ENCODE measurements at regions not wholly inside any gene's neighbourhood (a gene's known extent, or its start where the extent isn't known, plus 50 kb on each side); places are given as distances from the start of the nearest gene placed in this dataset.

DNA sequence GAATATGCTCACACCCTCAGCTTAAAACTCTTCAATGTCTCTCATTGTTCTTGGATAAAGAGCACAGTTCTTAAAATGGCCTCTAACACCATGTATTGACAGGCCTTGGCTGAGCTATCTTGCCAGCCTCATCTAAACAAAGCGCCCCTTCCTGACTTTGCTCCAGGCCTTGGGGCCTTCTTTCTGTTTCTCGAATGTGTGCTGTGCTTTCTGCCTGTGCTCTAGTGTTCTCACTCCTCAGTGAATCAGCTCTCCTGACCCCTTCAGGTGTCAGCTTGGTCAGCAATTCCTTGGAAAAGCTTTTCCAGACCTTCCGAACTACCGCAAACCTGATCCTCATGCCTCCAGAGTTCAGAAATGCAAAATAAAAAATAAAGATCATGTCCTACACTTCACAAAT, 346.3 kb upstream of the FSTL5 start:
- TF ChIP-seq ZFP36 (IDR thresholded peaks at IDR 0.05; ENCODE audit: borderline replicate concordance, partially characterized antibody) (no peak), SMC3 (IDR thresholded peaks at IDR 0.05) (no peak), JUN (IDR thresholded peaks at IDR 0.05) (no peak), NR3C1 (IDR thresholded peaks at IDR 0.05) (no peak), CBX2 (IDR thresholded peaks at IDR 0.05; ENCODE audit: borderline replicate concordance, low read depth) (no peak), NFE2L2 (conservative IDR thresholded peaks at IDR 0.05; ENCODE audit: low read length) (no peak)
- Histone ChIP-seq H3K4me1 (no peaks in the 10 kb centered on the region), H3K4me2 (no peak overlapping the region), H3K27ac (no peak overlapping the region), H3K4me3 (no peak overlapping the region), H3K9me3 (no peaks in the 10 kb centered on the region)
- ATAC-seq (no peak), DNase-seq (ENCODE audit: low read depth in 1 of 2, low spot score in 1 of 2) (no peak), FAIRE-seq (no peak)
- ChIA-PET CTCF (no interaction called here), POLR2A (no interaction called here)
- 65% methylated on average over 4 of the region's 4 CpGs for WGBS (ENCODE audit: missing lambda C conversion rate)

DNA sequence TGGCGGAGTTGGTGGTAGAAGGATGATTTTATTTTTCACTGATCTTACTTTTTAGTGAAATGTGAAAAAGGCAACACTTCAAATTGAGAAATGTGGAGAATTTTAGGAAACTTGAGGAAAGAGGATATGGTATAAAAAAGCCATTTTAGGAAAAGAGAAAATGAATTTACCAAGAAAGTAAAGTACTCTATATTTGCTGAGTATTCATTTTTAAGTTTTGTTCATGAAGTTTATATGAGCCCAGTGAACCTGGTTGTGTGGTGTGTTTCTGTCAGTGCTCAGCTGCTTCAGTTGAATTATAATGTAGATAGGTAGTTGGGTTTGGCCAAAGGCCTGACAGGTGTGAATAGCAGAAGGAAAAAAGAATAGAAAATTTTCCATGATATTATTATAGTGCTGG, 345.5 kb upstream of the FSTL5 start:
- no peak overlapping the region for H3K4me3 ChIP-seq
- 88% methylated on average over 1 of the region's 1 CpG for WGBS (ENCODE audit: missing lambda C conversion rate)
- ChIA-PET CTCF (no interaction called here), POLR2A (no interaction called here)
- no peak for DNase-seq (ENCODE audit: low read depth in 1 of 2, low spot score in 1 of 2)
- no peaks in the 10 kb centered on the region for H3K4me1 ChIP-seq
- no peak for FAIRE-seq
- no peak for ATAC-seq
- no peaks in the 10 kb centered on the region for H3K9me3 ChIP-seq
- TF ChIP-seq NFE2L2 (conservative IDR thresholded peaks at IDR 0.05; ENCODE audit: low read length) (no peak), MAFK (IDR thresholded peaks at IDR 0.05; ENCODE audit: partially characterized antibody) (peak; percentile 60), HDAC2 (IDR thresholded peaks at IDR 0.05) (no peak), JUNB (IDR thresholded peaks at IDR 0.05) (no peak), SREBF2 (IDR thresholded peaks at IDR 0.05) (no peak)
- TF ChIP-seq, protein P1, sequence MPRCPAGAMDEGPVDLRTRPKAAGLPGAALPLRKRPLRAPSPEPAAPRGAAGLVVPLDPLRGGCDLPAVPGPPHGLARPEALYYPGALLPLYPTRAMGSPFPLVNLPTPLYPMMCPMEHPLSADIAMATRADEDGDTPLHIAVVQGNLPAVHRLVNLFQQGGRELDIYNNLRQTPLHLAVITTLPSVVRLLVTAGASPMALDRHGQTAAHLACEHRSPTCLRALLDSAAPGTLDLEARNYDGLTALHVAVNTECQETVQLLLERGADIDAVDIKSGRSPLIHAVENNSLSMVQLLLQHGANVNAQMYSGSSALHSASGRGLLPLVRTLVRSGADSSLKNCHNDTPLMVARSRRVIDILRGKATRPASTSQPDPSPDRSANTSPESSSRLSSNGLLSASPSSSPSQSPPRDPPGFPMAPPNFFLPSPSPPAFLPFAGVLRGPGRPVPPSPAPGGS (IDR thresholded peaks at IDR 0.05) = no peak
- TF ChIP-seq, protein P2, sequence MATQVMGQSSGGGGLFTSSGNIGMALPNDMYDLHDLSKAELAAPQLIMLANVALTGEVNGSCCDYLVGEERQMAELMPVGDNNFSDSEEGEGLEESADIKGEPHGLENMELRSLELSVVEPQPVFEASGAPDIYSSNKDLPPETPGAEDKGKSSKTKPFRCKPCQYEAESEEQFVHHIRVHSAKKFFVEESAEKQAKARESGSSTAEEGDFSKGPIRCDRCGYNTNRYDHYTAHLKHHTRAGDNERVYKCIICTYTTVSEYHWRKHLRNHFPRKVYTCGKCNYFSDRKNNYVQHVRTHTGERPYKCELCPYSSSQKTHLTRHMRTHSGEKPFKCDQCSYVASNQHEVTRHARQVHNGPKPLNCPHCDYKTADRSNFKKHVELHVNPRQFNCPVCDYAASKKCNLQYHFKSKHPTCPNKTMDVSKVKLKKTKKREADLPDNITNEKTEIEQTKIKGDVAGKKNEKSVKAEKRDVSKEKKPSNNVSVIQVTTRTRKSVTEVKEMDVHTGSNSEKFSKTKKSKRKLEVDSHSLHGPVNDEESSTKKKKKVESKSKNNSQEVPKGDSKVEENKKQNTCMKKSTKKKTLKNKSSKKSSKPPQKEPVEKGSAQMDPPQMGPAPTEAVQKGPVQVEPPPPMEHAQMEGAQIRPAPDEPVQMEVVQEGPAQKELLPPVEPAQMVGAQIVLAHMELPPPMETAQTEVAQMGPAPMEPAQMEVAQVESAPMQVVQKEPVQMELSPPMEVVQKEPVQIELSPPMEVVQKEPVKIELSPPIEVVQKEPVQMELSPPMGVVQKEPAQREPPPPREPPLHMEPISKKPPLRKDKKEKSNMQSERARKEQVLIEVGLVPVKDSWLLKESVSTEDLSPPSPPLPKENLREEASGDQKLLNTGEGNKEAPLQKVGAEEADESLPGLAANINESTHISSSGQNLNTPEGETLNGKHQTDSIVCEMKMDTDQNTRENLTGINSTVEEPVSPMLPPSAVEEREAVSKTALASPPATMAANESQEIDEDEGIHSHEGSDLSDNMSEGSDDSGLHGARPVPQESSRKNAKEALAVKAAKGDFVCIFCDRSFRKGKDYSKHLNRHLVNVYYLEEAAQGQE (IDR thresholded peaks at IDR 0.05) = no peak
- no peak overlapping the region for H3K27ac ChIP-seq
- no peak overlapping the region for H3K4me2 ChIP-seq

DNA sequence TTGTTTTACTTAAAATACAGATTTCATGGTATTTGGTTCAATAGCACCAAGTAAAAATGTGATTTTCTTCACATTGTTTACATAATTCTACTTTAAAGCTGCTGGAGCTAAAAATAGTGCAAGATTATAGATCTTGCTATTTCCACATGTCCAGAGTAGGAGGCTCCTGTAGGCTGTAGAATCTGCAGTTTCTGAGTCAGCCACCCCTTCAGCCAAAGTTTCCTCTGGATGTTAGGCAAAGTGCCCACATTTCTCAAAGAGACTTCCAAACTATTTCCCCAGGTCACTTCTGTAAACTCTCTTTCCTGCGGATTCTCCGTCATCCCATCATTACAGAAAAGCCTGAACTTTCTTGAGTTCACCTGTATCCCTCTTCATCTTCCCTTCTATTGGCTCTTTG, 342.5 kb upstream of the FSTL5 start:
- FAIRE-seq (no peak), DNase-seq (ENCODE audit: low read depth in 1 of 2, low spot score in 1 of 2) (no peak)
- WGBS (ENCODE audit: missing lambda C conversion rate) = 90% methylated on average over 2 of the region's 2 CpGs
- no peak for TF ChIP-seq FOXS1 (CRISPR knock-in tag; IDR thresholded peaks at IDR 0.05)
- TF ChIP-seq, protein P3, sequence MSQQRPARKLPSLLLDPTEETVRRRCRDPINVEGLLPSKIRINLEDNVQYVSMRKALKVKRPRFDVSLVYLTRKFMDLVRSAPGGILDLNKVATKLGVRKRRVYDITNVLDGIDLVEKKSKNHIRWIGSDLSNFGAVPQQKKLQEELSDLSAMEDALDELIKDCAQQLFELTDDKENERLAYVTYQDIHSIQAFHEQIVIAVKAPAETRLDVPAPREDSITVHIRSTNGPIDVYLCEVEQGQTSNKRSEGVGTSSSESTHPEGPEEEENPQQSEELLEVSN (IDR thresholded peaks at IDR 0.05; ENCODE audit: borderline replicate concordance, low read depth) = no peak
- TF ChIP-seq, protein P4, sequence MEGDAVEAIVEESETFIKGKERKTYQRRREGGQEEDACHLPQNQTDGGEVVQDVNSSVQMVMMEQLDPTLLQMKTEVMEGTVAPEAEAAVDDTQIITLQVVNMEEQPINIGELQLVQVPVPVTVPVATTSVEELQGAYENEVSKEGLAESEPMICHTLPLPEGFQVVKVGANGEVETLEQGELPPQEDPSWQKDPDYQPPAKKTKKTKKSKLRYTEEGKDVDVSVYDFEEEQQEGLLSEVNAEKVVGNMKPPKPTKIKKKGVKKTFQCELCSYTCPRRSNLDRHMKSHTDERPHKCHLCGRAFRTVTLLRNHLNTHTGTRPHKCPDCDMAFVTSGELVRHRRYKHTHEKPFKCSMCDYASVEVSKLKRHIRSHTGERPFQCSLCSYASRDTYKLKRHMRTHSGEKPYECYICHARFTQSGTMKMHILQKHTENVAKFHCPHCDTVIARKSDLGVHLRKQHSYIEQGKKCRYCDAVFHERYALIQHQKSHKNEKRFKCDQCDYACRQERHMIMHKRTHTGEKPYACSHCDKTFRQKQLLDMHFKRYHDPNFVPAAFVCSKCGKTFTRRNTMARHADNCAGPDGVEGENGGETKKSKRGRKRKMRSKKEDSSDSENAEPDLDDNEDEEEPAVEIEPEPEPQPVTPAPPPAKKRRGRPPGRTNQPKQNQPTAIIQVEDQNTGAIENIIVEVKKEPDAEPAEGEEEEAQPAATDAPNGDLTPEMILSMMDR (IDR thresholded peaks at IDR 0.05) = no peak
- TF ChIP-seq CBX8 (IDR thresholded peaks at IDR 0.05) = no peak
- no peak for TF ChIP-seq FOSL2 (IDR thresholded peaks at IDR 0.05)
- no peak for TF ChIP-seq FOSL2 (CRISPR knock-in tag; IDR thresholded peaks at IDR 0.05)
- TF ChIP-seq EP300 (IDR thresholded peaks at IDR 0.05) = no peak
- TF ChIP-seq ZC3H11A (IDR thresholded peaks at IDR 0.05) = no peak
- TF ChIP-seq RAD21 (conservative IDR thresholded peaks at IDR 0.05 in 1 of 2, IDR thresholded peaks at IDR 0.05 in 1 of 2) = no peak
- no peak for TF ChIP-seq BHLHE40 (IDR thresholded peaks at IDR 0.05; ENCODE audit: low read depth, low read length)
- no peak for TF ChIP-seq ESRRA (IDR thresholded peaks at IDR 0.05; ENCODE audit: borderline replicate concordance, low read length)
- no peak for TF ChIP-seq CBX2 (IDR thresholded peaks at IDR 0.05; ENCODE audit: borderline replicate concordance, low read depth)
- TF ChIP-seq, protein P5, sequence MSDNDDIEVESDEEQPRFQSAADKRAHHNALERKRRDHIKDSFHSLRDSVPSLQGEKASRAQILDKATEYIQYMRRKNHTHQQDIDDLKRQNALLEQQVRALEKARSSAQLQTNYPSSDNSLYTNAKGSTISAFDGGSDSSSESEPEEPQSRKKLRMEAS (IDR thresholded peaks at IDR 0.05) = no peak
- no peak for TF ChIP-seq TP53 (CRISPR knock-in tag; IDR thresholded peaks at IDR 0.05)
- no peak for TF ChIP-seq HEYL (CRISPR knock-in tag; IDR thresholded peaks at IDR 0.05)
- TF ChIP-seq, protein P6, sequence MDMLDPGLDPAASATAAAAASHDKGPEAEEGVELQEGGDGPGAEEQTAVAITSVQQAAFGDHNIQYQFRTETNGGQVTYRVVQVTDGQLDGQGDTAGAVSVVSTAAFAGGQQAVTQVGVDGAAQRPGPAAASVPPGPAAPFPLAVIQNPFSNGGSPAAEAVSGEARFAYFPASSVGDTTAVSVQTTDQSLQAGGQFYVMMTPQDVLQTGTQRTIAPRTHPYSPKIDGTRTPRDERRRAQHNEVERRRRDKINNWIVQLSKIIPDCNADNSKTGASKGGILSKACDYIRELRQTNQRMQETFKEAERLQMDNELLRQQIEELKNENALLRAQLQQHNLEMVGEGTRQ (IDR thresholded peaks at IDR 0.05) = no peak
- no peak for TF ChIP-seq POLR2A (IDR thresholded peaks at IDR 0.05; ENCODE audit: low read length)

More for the DNA sequence above, 342.5 kb upstream of the FSTL5 start:
- POLR2A ChIA-PET = no interaction called here
- Histone ChIP-seq H3K4me1 (no peaks in the 10 kb centered on the region), H3K27ac (no peak overlapping the region), H3K4me2 (no peak overlapping the region), H3K4me3 (no peak overlapping the region), H3K9me3 (no peaks in the 10 kb centered on the region)
- ATAC-seq = no peak
- CTCF ChIA-PET = no interaction called here
